HepG2 (cell line): ENCODE measurements at regions not wholly inside any gene's neighbourhood (a gene's known extent, or its start where the extent isn't known, plus 50 kb on each side); places are given as distances from the start of the nearest gene placed in this dataset.

ENCODE experiments used
- ATAC-seq: fragments of 200-7000 bp; cut with Tn5 transposase; 3 replicates; pipeline ENCODE4 v1.9.1; 2020; ENCODE audit warnings: mild to moderate bottlenecking, moderate library complexity
- BruUV-seq: library from RNA; stranded (reverse); fragments of 400-500 nt; replicated peaks from 2 replicates; lab custom pipeline; 2021; lab: Mats Ljungman, UMichigan
- CTCF ChIA-PET: fragments of 300-600 bp; formaldehyde crosslinking; extraction: SDS; loops from one replicate; lab custom pipeline; 2021; ENCODE audit warnings: low total read pairs, inconsistent platforms, low intra/inter-chr PET ratio; lab: Yijun Ruan, JAX
- POLR2A ChIA-PET: fragments of 350-600 bp; sonication (Branson Sonifier 250); formaldehyde crosslinking; loops from one replicate; lab custom pipeline; 2020; ENCODE audit warnings: antibody characterized with exemption, inconsistent platforms; lab: Yijun Ruan, JAX
- DNase-seq: peaks from one replicate; pipeline ENCODE4 v3.0.0-alpha.2; 2015; ENCODE audit warnings: low spot score
- FAIRE-seq: peaks from 3 replicates; lab custom pipeline; 2011; peaks lifted over from hg19 to GRCh38; lab: Jason Lieb, UNC
- H2AFZ ChIP-seq: one replicate; pipeline ENCODE4 v1.6.1; 2011; ENCODE audit warnings: low read length, inconsistent platforms
- H3K27ac ChIP-seq: fragments of 300-600 bp; 3 replicates; pipeline ENCODE4 v1.8.0; 2011; ENCODE audit warnings: mixed run types, mild to moderate bottlenecking, mixed read lengths, low read length, inconsistent platforms; ENCODE audit not compliant: insufficient read depth; ENCODE audit errors: extremely low read length
- H3K27me3 ChIP-seq, 2 experiments: fragments of 200-600 bp in 1 of 2; 2 replicates in 1 of 2; 3 replicates in 1 of 2; pipeline versions ENCODE4 v1.6.0 to v1.8.0; 2011; ENCODE audit warnings: low read length in 2 of 2, mild to moderate bottlenecking in 2 of 2, moderate library complexity in 2 of 2, inconsistent platforms in 1 of 2; ENCODE audit not compliant: insufficient read depth in 2 of 2, control insufficient read depth in 1 of 2
- H3K36me3 ChIP-seq, 2 experiments: fragments of 200-600 bp in 1 of 2; replicated peaks in 1 of 2; 2 replicates in 1 of 2; 3 replicates in 1 of 2; pipeline versions ENCODE4 v1.5.1 to v1.8.0; 2011; ENCODE audit warnings: low read length in 2 of 2, inconsistent platforms in 1 of 2; ENCODE audit not compliant: insufficient read depth in 2 of 2, control insufficient read depth in 1 of 2
- H3K4me1 ChIP-seq: 2 replicates; pipeline ENCODE4 v1.5.1; 2012; ENCODE audit warnings: low read length, inconsistent platforms; ENCODE audit not compliant: insufficient read depth
- H3K4me2 ChIP-seq: 2 replicates; pipeline ENCODE4 v1.6.0; 2011; ENCODE audit warnings: low read depth, low read length, inconsistent platforms
- H3K4me3 ChIP-seq, 3 experiments: fragments of 200-600 bp in 1 of 3; sonication (generic), shearing (Covaris generic) in 1 of 3; replicated peaks in 1 of 3; 2 replicates each; pipeline ENCODE4 v1.5.1; 2011 to 2016; ENCODE audit warnings: low read length in 3 of 3, inconsistent platforms in 2 of 3, low read depth in 2 of 3, mild to moderate bottlenecking in 2 of 3, control low read depth in 1 of 3, mixed read lengths in 1 of 3; ENCODE audit not compliant: insufficient read depth in 1 of 3
- H3K79me2 ChIP-seq: one replicate; pipeline ENCODE4 v1.6.1; 2011; ENCODE audit warnings: low read length, inconsistent platforms; ENCODE audit not compliant: insufficient read depth
- H3K9ac ChIP-seq: 2 replicates; pipeline ENCODE4 v1.6.0; 2011; ENCODE audit warnings: mild to moderate bottlenecking, low read depth, low read length, inconsistent platforms; ENCODE audit not compliant: insufficient read depth
- H3K9me3 ChIP-seq: 2 replicates; pipeline ENCODE4 v1.5.1; 2012; ENCODE audit warnings: mild to moderate bottlenecking, low read length
- H4K20me1 ChIP-seq: 2 replicates; pipeline ENCODE4 v1.6.0; 2011; ENCODE audit warnings: inconsistent platforms, mild to moderate bottlenecking, low read length, moderate library complexity; ENCODE audit not compliant: insufficient read depth
- HNF4A ChIP-seq: sonication (generic); formaldehyde crosslinking; IDR thresholded peaks from 2 replicates; pipeline ENCODE4 v1.4.0; 2020; ENCODE audit warnings: missing genetic modification reagents
- KAT2B ChIP-seq: fragments of 150-350 bp; IDR thresholded peaks from 2 replicates; pipeline ENCODE4 v1.6.1; 2014; ENCODE audit warnings: low read depth, low read length, borderline replicate concordance
- PAF1 ChIP-seq: IDR thresholded peaks from 2 replicates; pipeline ENCODE4 v1.6.1; 2016; ENCODE audit warnings: missing genetic modification reagents, missing compliant biosample characterization
- PRDM15 ChIP-seq: sonication (generic); formaldehyde crosslinking; IDR thresholded peaks from 2 replicates; pipeline ENCODE4 v1.4.0; 2020; ENCODE audit warnings: missing genetic modification reagents
- PTBP1 ChIP-seq: fragments of 200-400 bp; formaldehyde crosslinking; IDR thresholded peaks from 2 replicates; pipeline ENCODE4 v1.6.1; 2018; ENCODE audit warnings: low read length, low read depth; ENCODE audit not compliant: poor library complexity, severe bottlenecking
- SMARCE1 ChIP-seq: fragments of 450-650 bp; IDR thresholded peaks from 2 replicates; pipeline ENCODE4 v1.6.1; 2017; ENCODE audit warnings: borderline replicate concordance
- SRSF4 ChIP-seq: fragments of 200-400 bp; formaldehyde crosslinking; IDR thresholded peaks from one replicate; pipeline ENCODE4 v1.6.1; 2018; ENCODE audit warnings: mild to moderate bottlenecking, low read depth, low read length, moderate library complexity; ENCODE audit not compliant: poor library complexity, severe bottlenecking
- TFE3 ChIP-seq: IDR thresholded peaks from 2 replicates; pipeline ENCODE4 v1.6.1; 2016
- ZFY ChIP-seq: sonication (generic); formaldehyde crosslinking; IDR thresholded peaks from 2 replicates; pipeline ENCODE4 v1.4.0; 2020; ENCODE audit warnings: missing genetic modification reagents
- ZNF230 ChIP-seq: sonication (generic); formaldehyde crosslinking; IDR thresholded peaks from 2 replicates; pipeline ENCODE4 v1.4.0; 2020; ENCODE audit warnings: mild to moderate bottlenecking, missing genetic modification reagents
- ZNF30 ChIP-seq: sonication (generic); formaldehyde crosslinking; IDR thresholded peaks from 2 replicates; pipeline ENCODE4 v1.5.0; 2020; ENCODE audit warnings: mild to moderate bottlenecking, missing genetic modification reagents
- ZNF484 ChIP-seq: sonication (generic); formaldehyde crosslinking; IDR thresholded peaks from 2 replicates; pipeline ENCODE4 v1.5.1; 2020; ENCODE audit warnings: mild to moderate bottlenecking, low read depth, missing genetic modification reagents, borderline replicate concordance
- ZNF891 ChIP-seq: sonication (generic); formaldehyde crosslinking; IDR thresholded peaks from 2 replicates; pipeline ENCODE4 v1.5.0; 2020; ENCODE audit warnings: mild to moderate bottlenecking, missing genetic modification reagents
- WGBS: methylation state at CpG from one replicate; pipeline ENCODE4 v1.1.6; 2017; ENCODE audit warnings: low lambda C conversion rate; 5-methylcytosine and 5-hydroxymethylcytosine counted together
- in situ Hi-C: cut with HindIII; loops from 2 replicates; pipeline ENCODE4 v1.10.0; 2017; ENCODE audit warnings: low pct_unique_long_range_greater_than_20kb; ENCODE audit not compliant: extremely low pct_ligation_motif_present
- intact Hi-C: fragments of 100-400 bp; cut with micrococcal nuclease; formaldehyde crosslinking; loops from one replicate; pipeline ENCODE4 v1.10.0; 2022; ENCODE audit not compliant: unreplicated experiment
- TF ChIP-seq, protein P1 (sequence below): sonication (generic); formaldehyde crosslinking; IDR thresholded peaks from 2 replicates; pipeline ENCODE4 v1.5.0; 2020; ENCODE audit warnings: mild to moderate bottlenecking, missing genetic modification reagents
- TF ChIP-seq, protein P2 (sequence below): IDR thresholded peaks from 2 replicates; pipeline ENCODE4 v1.6.1; 2018; ENCODE audit warnings: missing genetic modification reagents, mild to moderate bottlenecking, missing compliant biosample characterization
- TF ChIP-seq, protein P3 (sequence below): sonication (generic); formaldehyde crosslinking; IDR thresholded peaks from 2 replicates; pipeline ENCODE4 v1.5.0; 2020; ENCODE audit warnings: missing genetic modification reagents

GRCh38 chr13:107830804-107831203 lies 384.5 kb downstream of the LIG4 start:
- no peak for ATAC-seq
- 34% methylated on average over 3 of the region's 3 CpGs for WGBS
- POLR2A ChIA-PET: no interaction called here
- no peaks in the 10 kb centered on the region for H3K4me1 ChIP-seq
- TF ChIP-seq, protein P1, sequence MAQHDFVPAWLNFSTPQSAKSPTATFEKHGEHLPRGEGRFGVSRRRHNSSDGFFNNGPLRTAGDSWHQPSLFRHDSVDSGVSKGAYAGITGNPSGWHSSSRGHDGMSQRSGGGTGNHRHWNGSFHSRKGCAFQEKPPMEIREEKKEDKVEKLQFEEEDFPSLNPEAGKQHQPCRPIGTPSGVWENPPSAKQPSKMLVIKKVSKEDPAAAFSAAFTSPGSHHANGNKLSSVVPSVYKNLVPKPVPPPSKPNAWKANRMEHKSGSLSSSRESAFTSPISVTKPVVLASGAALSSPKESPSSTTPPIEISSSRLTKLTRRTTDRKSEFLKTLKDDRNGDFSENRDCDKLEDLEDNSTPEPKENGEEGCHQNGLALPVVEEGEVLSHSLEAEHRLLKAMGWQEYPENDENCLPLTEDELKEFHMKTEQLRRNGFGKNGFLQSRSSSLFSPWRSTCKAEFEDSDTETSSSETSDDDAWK (CRISPR knock-in tag): no peak
- TF ChIP-seq PTBP1 (no peak), SRSF4 (no peak), ZNF30 (CRISPR knock-in tag) (no peak), ZFY (no peak), ZNF484 (no peak), ZNF891 (CRISPR knock-in tag) (no peak), PRDM15 (CRISPR knock-in tag) (no peak), ZNF230 (CRISPR knock-in tag) (no peak), KAT2B (no peak), SMARCE1 (no peak), HNF4A (no peak), PAF1 (CRISPR knock-in tag) (no peak), TFE3 (CRISPR knock-in tag) (no peak)
- TF ChIP-seq, protein P2, sequence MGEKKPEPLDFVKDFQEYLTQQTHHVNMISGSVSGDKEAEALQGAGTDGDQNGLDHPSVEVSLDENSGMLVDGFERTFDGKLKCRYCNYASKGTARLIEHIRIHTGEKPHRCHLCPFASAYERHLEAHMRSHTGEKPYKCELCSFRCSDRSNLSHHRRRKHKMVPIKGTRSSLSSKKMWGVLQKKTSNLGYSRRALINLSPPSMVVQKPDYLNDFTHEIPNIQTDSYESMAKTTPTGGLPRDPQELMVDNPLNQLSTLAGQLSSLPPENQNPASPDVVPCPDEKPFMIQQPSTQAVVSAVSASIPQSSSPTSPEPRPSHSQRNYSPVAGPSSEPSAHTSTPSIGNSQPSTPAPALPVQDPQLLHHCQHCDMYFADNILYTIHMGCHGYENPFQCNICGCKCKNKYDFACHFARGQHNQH: no peak
- TF ChIP-seq, protein P3, sequence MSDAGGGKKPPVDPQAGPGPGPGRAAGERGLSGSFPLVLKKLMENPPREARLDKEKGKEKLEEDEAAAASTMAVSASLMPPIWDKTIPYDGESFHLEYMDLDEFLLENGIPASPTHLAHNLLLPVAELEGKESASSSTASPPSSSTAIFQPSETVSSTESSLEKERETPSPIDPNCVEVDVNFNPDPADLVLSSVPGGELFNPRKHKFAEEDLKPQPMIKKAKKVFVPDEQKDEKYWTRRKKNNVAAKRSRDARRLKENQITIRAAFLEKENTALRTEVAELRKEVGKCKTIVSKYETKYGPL (CRISPR knock-in tag): no peak
- TF ChIP-seq, all 625 proteins: peak for 0
- Histone ChIP-seq H3K79me2 (no peaks in the 10 kb centered on the region), H4K20me1 (no peaks in the 10 kb centered on the region), H3K9ac (no peak overlapping the region), H2AFZ (no peak overlapping the region), H3K27ac (no peak overlapping the region), H3K27me3 (no peaks in the 10 kb centered on the region; a peak in 1 of 5 replicates), H3K4me3 (no peak overlapping the region), H3K9me3 (no peaks in the 10 kb centered on the region), H3K36me3 (no peaks in the 10 kb centered on the region), H3K4me2 (no peak overlapping the region)
- DNase-seq (no peak), FAIRE-seq (no peak)
- in situ Hi-C loops: no loop called here
- intact Hi-C loops: no loop called here
- BruUV-seq: no TSS peak
- CTCF ChIA-PET: no interaction called here
